GM18505 (cell line): ENCODE measurements at regions not wholly inside any gene's neighbourhood (a gene's known extent, or its start where the extent isn't known, plus 50 kb on each side); places are given as distances from the start of the nearest gene placed in this dataset.
"Not testable (repeated sequence)": the region's sequence is repeated elsewhere in the genome, so short reads cannot be mapped to it uniquely, and the experiment has no call there.

Experiments
- ATAC-seq: cut with Tn5 transposase; IDR thresholded peaks from one replicate; pipeline ENCODE4 v1.9.1; 2021; ENCODE audit not compliant: unreplicated experiment
- POLR2A ChIP-seq: IDR thresholded peaks from 4 replicates; pipeline ENCODE4 v1.6.1; 2011; ENCODE audit warnings: borderline replicate concordance; ENCODE audit not compliant: insufficient read depth, insufficient read length; ENCODE audit errors: extremely low read depth

DNA sequence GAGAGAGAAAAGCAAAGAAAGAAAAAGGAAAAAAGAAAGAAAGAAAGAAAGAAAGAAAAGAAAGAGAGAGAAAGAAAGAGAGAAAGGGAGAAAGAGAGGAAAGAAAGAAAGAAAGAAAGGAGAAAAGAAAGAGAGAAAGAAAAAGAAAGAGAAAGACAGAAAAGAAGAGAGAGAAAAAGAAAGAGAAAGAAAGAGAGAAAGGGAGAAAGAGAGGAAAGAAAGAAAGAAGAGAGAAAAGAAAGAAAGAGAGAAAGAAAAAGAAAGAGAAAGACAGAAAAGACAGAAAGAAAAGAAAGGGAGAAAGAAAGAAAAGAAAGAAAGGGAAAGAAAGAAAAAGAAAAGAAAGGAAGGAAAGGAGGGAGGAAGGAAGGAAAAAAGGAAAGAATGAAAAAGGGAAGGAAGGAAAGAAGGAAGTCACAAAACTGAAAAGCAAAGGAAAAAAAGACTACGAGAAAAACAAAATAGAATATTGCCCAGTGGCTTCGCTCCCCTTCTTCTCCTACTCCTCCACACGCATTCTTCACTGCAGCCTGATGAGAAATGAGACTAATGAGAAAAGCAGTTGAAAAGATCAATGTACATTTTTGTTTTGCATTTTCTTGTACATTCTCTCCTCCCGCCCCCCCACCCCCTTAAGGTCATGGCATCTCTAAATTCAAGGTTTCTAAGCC lies 170.0 kb downstream of the SOD2 start:
- TF ChIP-seq POLR2A = no peak
- no peak for ATAC-seq

DNA sequence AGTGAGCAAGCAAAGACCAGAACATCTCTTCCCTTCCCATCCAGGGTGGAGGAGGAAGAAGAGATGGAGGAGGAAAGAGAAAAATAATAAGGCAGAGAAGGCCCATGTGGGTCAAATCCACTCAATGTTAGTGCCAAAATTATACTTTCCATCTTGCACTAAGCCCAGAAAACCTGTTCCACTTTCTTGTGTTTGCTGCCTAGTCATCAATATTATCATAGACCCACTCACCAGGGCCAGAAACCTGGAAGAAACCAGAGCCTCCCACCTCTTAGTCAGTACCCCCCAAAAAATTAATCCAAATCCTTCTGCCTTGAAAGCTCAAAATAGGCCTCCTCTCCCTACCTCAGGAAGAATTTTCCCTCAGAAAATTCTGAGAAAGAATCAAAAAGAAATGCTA lies 171.1 kb downstream of the SOD2 start:
- no peak for ATAC-seq
- TF ChIP-seq POLR2A = no peak

GRCh38 chr6:159520002-159520401 lies 173.0 kb downstream of the SOD2 start:
- ATAC-seq = no peak
- TF ChIP-seq POLR2A = no peak

- ATAC-seq = not testable (repeated sequence)
Measured at GRCh38 chr6:159515811-159516210, 177.2 kb downstream of the SOD2 start.

DNA sequence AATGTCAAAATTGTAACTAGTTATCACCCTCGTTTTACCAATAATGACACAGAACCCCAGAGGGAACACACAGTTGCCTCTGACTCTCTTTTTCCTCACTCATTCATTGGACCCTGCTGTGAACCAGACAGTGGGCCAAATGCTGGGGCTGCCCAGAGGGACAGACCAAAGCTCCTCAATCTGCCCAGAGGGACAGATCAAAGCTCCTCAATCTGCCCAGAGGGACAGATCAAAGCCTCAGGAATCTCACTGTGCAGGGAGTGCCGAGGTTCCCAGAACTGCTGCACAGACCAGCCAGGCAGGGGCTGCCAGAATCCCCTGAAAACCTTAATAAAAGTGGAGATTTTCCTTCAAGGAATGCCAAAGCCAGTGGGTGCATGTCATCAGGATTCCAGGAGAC lies 179.1 kb downstream of the SOD2 start:
- ATAC-seq = no peak
- TF ChIP-seq POLR2A = no peak

DNA sequence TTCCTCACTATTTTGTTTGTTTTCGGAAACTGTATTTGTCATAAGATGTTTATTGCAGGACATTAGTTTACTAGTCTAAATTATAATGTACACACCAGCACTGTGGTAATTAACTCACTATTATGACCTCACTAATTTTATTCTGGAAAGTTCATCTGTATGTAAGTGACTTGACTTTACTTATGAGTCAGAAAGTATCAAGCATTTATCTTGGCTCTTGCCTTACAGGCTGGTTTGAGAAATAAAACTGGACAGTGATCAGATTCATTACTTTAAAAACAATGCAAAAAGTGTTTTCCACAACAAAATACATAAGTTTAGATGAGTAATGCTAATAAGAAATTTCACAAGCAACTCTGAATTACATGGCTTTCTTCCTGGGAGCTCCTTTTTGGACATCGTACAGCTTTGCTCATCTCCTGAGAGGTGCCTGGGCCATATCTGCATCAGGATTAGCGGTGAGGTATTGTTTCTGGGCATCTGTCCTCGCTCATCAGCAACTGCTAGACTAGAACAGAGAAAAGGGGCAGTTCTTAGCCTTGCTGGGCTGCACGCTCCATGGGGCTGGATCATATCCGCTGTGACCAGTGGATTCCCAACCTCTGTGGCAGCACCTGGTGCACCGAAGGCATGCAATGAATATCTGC lies 179.8 kb downstream of the SOD2 start:
- no peak for TF ChIP-seq POLR2A
- ATAC-seq = no peak

GRCh38 chr6:159512571-159512970 lies 180.5 kb downstream of the SOD2 start:
- ATAC-seq = no peak
- TF ChIP-seq POLR2A = no peak

DNA sequence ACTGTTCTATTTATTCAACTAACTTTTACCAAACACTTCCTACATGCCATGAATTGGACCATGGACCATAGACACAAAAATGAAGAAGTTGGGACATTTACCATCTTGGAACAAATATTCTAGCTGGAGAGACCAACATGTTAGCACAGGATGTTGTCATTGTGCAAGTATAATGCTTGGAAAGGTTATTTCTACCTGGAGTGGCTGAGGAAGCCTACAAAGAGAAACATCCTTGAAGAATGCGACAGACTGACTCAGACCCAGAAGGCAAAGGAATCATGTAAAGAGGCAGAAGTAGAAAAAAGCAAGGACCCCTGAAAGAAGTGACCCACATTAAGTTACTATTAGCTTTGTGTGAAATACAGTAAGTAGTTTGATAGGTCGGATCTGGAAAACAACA lies 180.9 kb downstream of the SOD2 start:
- no peak for ATAC-seq
- TF ChIP-seq POLR2A = no peak

DNA sequence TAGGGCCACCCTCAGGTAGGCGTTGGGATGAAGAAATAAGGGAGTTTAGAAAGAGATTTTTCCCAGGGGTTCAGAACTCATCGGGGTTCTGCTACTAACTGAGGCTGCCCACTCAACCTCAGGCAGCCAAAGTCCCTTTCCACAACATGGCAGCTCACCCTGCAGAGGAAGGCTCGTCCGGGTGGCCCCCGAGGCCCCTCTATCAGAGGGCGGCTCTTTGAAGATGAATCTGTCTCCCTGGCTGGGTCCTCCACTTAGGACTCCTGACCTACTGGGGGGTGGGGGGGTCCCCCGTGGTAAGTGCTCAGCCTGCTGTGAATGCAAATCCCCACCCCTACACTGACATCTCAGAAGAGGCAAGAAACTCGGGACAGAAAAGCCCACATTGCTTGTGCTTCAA lies 182.9 kb downstream of the SOD2 start:
- no peak for TF ChIP-seq POLR2A
- ATAC-seq = no peak

DNA sequence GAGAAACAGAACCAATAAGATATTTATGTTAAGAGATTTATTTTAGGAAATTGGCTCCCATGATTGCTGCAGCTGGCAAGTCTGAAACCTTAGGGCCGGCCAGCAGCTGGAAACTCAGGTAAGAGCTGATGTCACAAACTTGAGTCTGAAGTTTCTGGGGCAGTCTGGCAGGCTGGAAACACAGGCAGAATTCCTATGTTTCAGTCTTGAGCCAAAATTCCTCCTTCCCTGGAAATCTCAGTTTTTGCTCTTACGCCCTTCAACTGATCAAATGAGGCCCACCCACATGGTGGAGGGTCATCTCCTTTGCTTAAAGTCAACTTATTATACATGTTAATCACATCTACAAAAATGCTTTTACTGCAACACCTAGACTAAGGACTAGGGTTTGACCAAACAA lies 184.1 kb downstream of the SOD2 start:
- TF ChIP-seq POLR2A = no peak
- no peak for ATAC-seq

DNA sequence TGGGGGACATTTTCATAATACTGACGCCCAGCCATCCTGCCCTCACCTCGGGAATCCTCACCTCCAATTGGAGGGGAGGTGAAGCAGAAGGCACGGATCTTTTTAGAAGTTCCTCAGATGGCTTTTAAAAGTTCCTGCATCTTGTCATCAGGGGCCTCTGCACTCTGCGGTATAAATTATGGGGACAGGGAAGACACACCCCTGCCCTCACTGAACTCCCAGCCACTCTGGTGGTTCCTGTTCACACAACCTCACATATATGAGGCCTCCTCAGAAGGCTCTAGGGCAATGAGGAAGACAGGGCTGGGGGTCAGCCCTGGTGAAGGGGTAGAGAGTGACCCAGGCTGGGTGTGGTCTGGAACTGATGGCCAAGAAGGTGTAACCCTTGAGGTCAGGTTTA lies 187.0 kb downstream of the SOD2 start:
- TF ChIP-seq POLR2A = no peak
- ATAC-seq = no peak

GRCh38 chr6:159505140-159505922 lies 187.7 kb downstream of the SOD2 start:
- no peak for TF ChIP-seq POLR2A
- no peak for ATAC-seq

- no peak for ATAC-seq
- TF ChIP-seq POLR2A = no peak
Measured at GRCh38 chr6:159501558-159501957, 191.5 kb downstream of the SOD2 start.

- no peak for ATAC-seq
- no peak for TF ChIP-seq POLR2A
Measured at GRCh38 chr6:159499034-159499433, 194.0 kb downstream of the SOD2 start.
